ENCODE measurements at regions not wholly inside any gene's neighbourhood (a gene's known extent, or its start where the extent isn't known, plus 50 kb on each side); places are given as distances from the start of the nearest gene placed in this dataset.

GRCh38 chr6:92507552-92507951 is 911.8 kb downstream of the EPHA7 start:
- TF ChIP-seq EZH2phosphoT487 (IDR thresholded peaks at IDR 0.05; ENCODE audit: borderline replicate concordance, low read length) (no peak), EZH2 (IDR thresholded peaks at IDR 0.05; ENCODE audit: low read length, unreplicated experiment) (no peak), CTCF (conservative IDR thresholded peaks at IDR 0.05; ENCODE audit: low read depth, low read length) (no peak)
- Histone ChIP-seq H4K20me1 (ENCODE audit: low read length) (no peaks in the 10 kb centered on the region), H3K79me2 (ENCODE audit: low read length) (no peaks in the 10 kb centered on the region), H3K27me3 (ENCODE audit: low read length) (no peaks in the 10 kb centered on the region), H3F3A (ENCODE audit: low read length, unreplicated experiment) (no peaks in the 10 kb centered on the region), H3K4me1 (ENCODE audit: insufficient read depth, low read length) (no peaks in the 10 kb centered on the region), H3K36me3 (ENCODE audit: low read depth, low read length) (no peaks in the 10 kb centered on the region), H3K9me2 (replicated peaks; ENCODE audit: low read length) (no peaks in the 10 kb centered on the region), H3K4me2 (ENCODE audit: low read length) (no peak overlapping the region), H2AFZ (ENCODE audit: low read length) (no peak overlapping the region), H3K27ac (ENCODE audit: low read length) (no peak overlapping the region), H3K9me3 (ENCODE audit: low read length) (no peaks in the 10 kb centered on the region), H3K4me3 (ENCODE audit: low read length) (no peak overlapping the region), H3K9ac (ENCODE audit: low read length) (no peak overlapping the region)
- POLR2A ChIA-PET (ENCODE audit: unreplicated experiment): no interaction called here
- intact Hi-C loops (cut with micrococcal nuclease): no loop called here
- CTCF ChIA-PET: no interaction called here
- DNase-seq (no peak), ATAC-seq (no peak)
- no TSS peak for BruUV-seq (replicated peaks)

- H3F3A ChIP-seq (ENCODE audit: low read length, unreplicated experiment): no peaks in the 10 kb centered on the region
- no peaks in the 10 kb centered on the region for H4K20me1 ChIP-seq (ENCODE audit: low read length)
- no peak overlapping the region for H3K4me2 ChIP-seq (ENCODE audit: low read length)
- no peaks in the 10 kb centered on the region for H3K9me2 ChIP-seq (replicated peaks; ENCODE audit: low read length)
- no peaks in the 10 kb centered on the region for H3K79me2 ChIP-seq (ENCODE audit: low read length)
- no peak overlapping the region for H2AFZ ChIP-seq (ENCODE audit: low read length)
- ChIA-PET POLR2A (ENCODE audit: unreplicated experiment) (no interaction called here), CTCF (no interaction called here)
- H3K9ac ChIP-seq (ENCODE audit: low read length): no peak overlapping the region
- no peak for DNase-seq
- no peaks in the 10 kb centered on the region for H3K4me1 ChIP-seq (ENCODE audit: insufficient read depth, low read length)
- ATAC-seq: no peak
- no peaks in the 10 kb centered on the region for H3K9me3 ChIP-seq (ENCODE audit: low read length)
- no peaks in the 10 kb centered on the region for H3K27me3 ChIP-seq (ENCODE audit: low read length)
- BruUV-seq (replicated peaks): no TSS peak
- H3K36me3 ChIP-seq (ENCODE audit: low read depth, low read length): no peaks in the 10 kb centered on the region
- TF ChIP-seq EZH2phosphoT487 (IDR thresholded peaks at IDR 0.05; ENCODE audit: borderline replicate concordance, low read length): no peak
- no peak for TF ChIP-seq EZH2 (IDR thresholded peaks at IDR 0.05; ENCODE audit: low read length, unreplicated experiment)
- no peak for TF ChIP-seq CTCF (conservative IDR thresholded peaks at IDR 0.05; ENCODE audit: low read depth, low read length)
- H3K4me3 ChIP-seq (ENCODE audit: low read length): no peak overlapping the region
- intact Hi-C loops (cut with micrococcal nuclease): no loop called here
- no peak overlapping the region for H3K27ac ChIP-seq (ENCODE audit: low read length)
These were observed 914.9 kb downstream of the EPHA7 start for GRCh38 chr6:92504509-92504908.

GRCh38 chr6:92497281-92497680 is 922.1 kb downstream of the EPHA7 start:
- no peak for DNase-seq
- ChIA-PET POLR2A (ENCODE audit: unreplicated experiment) (no interaction called here), CTCF (no interaction called here)
- Histone ChIP-seq H3K4me3 (ENCODE audit: low read length) (no peak overlapping the region), H3K4me1 (ENCODE audit: insufficient read depth, low read length) (no peaks in the 10 kb centered on the region), H3K9me2 (replicated peaks; ENCODE audit: low read length) (no peaks in the 10 kb centered on the region), H3K27ac (ENCODE audit: low read length) (no peak overlapping the region), H2AFZ (ENCODE audit: low read length) (no peak overlapping the region), H3K9ac (ENCODE audit: low read length) (no peak overlapping the region), H3K36me3 (ENCODE audit: low read depth, low read length) (no peaks in the 10 kb centered on the region), H4K20me1 (ENCODE audit: low read length) (no peaks in the 10 kb centered on the region), H3K4me2 (ENCODE audit: low read length) (no peak overlapping the region), H3K9me3 (ENCODE audit: low read length) (no peaks in the 10 kb centered on the region), H3F3A (ENCODE audit: low read length, unreplicated experiment) (no peaks in the 10 kb centered on the region), H3K27me3 (ENCODE audit: low read length) (no peaks in the 10 kb centered on the region), H3K79me2 (ENCODE audit: low read length) (no peaks in the 10 kb centered on the region)
- BruUV-seq (replicated peaks): no TSS peak
- intact Hi-C loops (cut with micrococcal nuclease): no loop called here
- no peak for ATAC-seq
- TF ChIP-seq EZH2phosphoT487 (IDR thresholded peaks at IDR 0.05; ENCODE audit: borderline replicate concordance, low read length): no peak
- TF ChIP-seq EZH2 (IDR thresholded peaks at IDR 0.05; ENCODE audit: low read length, unreplicated experiment): no peak
- TF ChIP-seq CTCF (conservative IDR thresholded peaks at IDR 0.05; ENCODE audit: low read depth, low read length): no peak

Measured in PC-3 (cell line).